B cell (primary cell): ENCODE measurements at regions not wholly inside any gene's neighbourhood (a gene's known extent, or its start where the extent isn't known, plus 50 kb on each side); places are given as distances from the start of the nearest gene placed in this dataset.

Experiments
- ATAC-seq: fragments of 200-7000 bp; cut with Tn5 transposase; one replicate; pipeline ENCODE4 v1.10.0; 2021; ENCODE audit warnings: low read depth, mild to moderate bottlenecking, moderate number of reproducible peaks, moderate library complexity
- CTCF ChIA-PET: fragments of 350-600 bp; sonication (Branson Sonifier 250); formaldehyde crosslinking; loops from one replicate; lab custom pipeline; 2021; ENCODE audit warnings: antibody characterized with exemption, inconsistent platforms; lab: Charles Lee
- POLR2A ChIA-PET: fragments of 350-600 bp; sonication (Branson Sonifier 250); formaldehyde crosslinking; loops from one replicate; lab custom pipeline; 2021; ENCODE audit warnings: antibody characterized with exemption; lab: Charles Lee
- DNase-seq: peaks from one replicate; pipeline ENCODE4 v3.0.0; 2013
- H2AFZ ChIP-seq: 2 replicates; pipeline ENCODE4 v1.6.1; 2012; ENCODE audit warnings: mild to moderate bottlenecking, low read depth, low read length; ENCODE audit not compliant: insufficient read depth, poor library complexity, severe bottlenecking
- H3K27ac ChIP-seq, 2 donors: 1 replicate in 1 of 2; 2 replicates in 1 of 2; pipeline ENCODE4 v1.5.1; 2012 to 2013; ENCODE audit warnings: low read length in 2 of 2, mild to moderate bottlenecking in 2 of 2, moderate library complexity in 1 of 2
- H3K27me3 ChIP-seq, 4 experiments: fragments of 200-600 bp in 1 of 4; sonication (generic) in 1 of 4; replicated peaks in 1 of 4; 1 replicate in 2 of 4; 2 replicates in 2 of 4; pipeline versions ENCODE4 v1.6.1 to v1.7.0; 2013 to 2016; ENCODE audit warnings: low read length in 3 of 4, mild to moderate bottlenecking in 2 of 4, mixed read lengths in 1 of 4, moderate library complexity in 1 of 4; ENCODE audit not compliant: insufficient read depth in 4 of 4, control insufficient read depth in 3 of 4; ENCODE audit errors: control extremely low read depth in 1 of 4
- H3K36me3 ChIP-seq, 2 experiments: replicated peaks in 1 of 2; 1 replicate in 1 of 2; 2 replicates in 1 of 2; pipeline versions ENCODE4 v1.6.1 to v1.7.1; 2013; ENCODE audit warnings: low read length in 1 of 2; ENCODE audit not compliant: insufficient read depth in 2 of 2, control insufficient read depth in 1 of 2; ENCODE audit errors: control extremely low read depth in 1 of 2, extremely low read depth in 1 of 2
- H3K4me1 ChIP-seq, 2 donors: fragments of 200-600 bp in 1 of 2; sonication (generic) in 1 of 2; 1 replicate in 1 of 2; 2 replicates in 1 of 2; pipeline versions ENCODE4 v1.5.1 to v1.6.1; 2013 to 2017; ENCODE audit warnings: low read length in 2 of 2; ENCODE audit not compliant: control insufficient read depth in 2 of 2, insufficient read depth in 2 of 2
- H3K4me2 ChIP-seq: replicated peaks from 2 replicates; pipeline ENCODE3; 2012; ENCODE audit warnings: mild to moderate bottlenecking, low read depth, low read length; ENCODE audit not compliant: poor library complexity, severe bottlenecking
- H3K4me3 ChIP-seq, 5 experiments: fragments of 200-600 bp in 1 of 5; sonication (generic) in 1 of 5; 1 replicate in 3 of 5; 2 replicates in 2 of 5; pipeline versions ENCODE4 v1.5.1 to v1.7.0; 2011 to 2016; ENCODE audit warnings: low read length in 4 of 5, mild to moderate bottlenecking in 4 of 5, low read depth in 2 of 5, control low read depth in 1 of 5, moderate library complexity in 1 of 5; ENCODE audit not compliant: insufficient read depth in 1 of 5; ENCODE audit errors: control extremely low read depth in 1 of 5, extremely low read depth in 1 of 5
- H3K79me2 ChIP-seq: fragments of 200-600 bp; sonication (generic); one replicate; pipeline ENCODE4 v1.6.0; 2016; ENCODE audit warnings: low read length; ENCODE audit not compliant: control insufficient read depth, insufficient read depth
- H3K9ac ChIP-seq: fragments of 200-600 bp; sonication (generic); 2 replicates; pipeline ENCODE4 v1.6.1; 2017; ENCODE audit warnings: mild to moderate bottlenecking, low read length, moderate library complexity
- H3K9me3 ChIP-seq, 3 donors: one replicate each; pipeline versions ENCODE4 v1.6.1 to v1.7.1; 2013; ENCODE audit warnings: low read length in 2 of 3; ENCODE audit not compliant: control insufficient read depth in 2 of 3, insufficient read depth in 1 of 3; ENCODE audit errors: control extremely low read depth in 1 of 3
- H4K20me1 ChIP-seq: 2 replicates; pipeline ENCODE4 v1.6.0; 2012; ENCODE audit warnings: mild to moderate bottlenecking, low read length; ENCODE audit not compliant: insufficient read depth, control insufficient read depth, poor library complexity, severe bottlenecking
- H3K27ac Mint-ChIP-seq: one replicate; pipeline ENCODE4 v1.8.0; 2021; ENCODE audit warnings: mixed read lengths
- H3K27me3 Mint-ChIP-seq: one replicate; pipeline ENCODE4 v1.8.0; 2021; ENCODE audit warnings: mixed read lengths
- H3K4me1 Mint-ChIP-seq: one replicate; pipeline ENCODE4 v1.8.0; 2021; ENCODE audit warnings: mixed read lengths
- H3K4me3 Mint-ChIP-seq: one replicate; pipeline ENCODE4 v1.8.0; 2021; ENCODE audit warnings: mixed read lengths
- H3K9me3 Mint-ChIP-seq: one replicate; pipeline ENCODE4 v1.8.0; 2022; ENCODE audit warnings: mixed read lengths; ENCODE audit not compliant: insufficient read depth
- EZH2 ChIP-seq: IDR thresholded peaks from 2 replicates; pipeline ENCODE4 v1.6.1; 2012; ENCODE audit warnings: borderline replicate concordance, low read depth, mild to moderate bottlenecking, moderate library complexity, low read length; ENCODE audit not compliant: insufficient read depth, poor library complexity, severe bottlenecking
- WGBS: methylation state at CpG from one replicate; pipeline ENCODE4 v1.1.5; 2013; ENCODE audit warnings: missing lambda C conversion rate; ENCODE audit not compliant: insufficient coverage; 5-methylcytosine and 5-hydroxymethylcytosine counted together
- intact Hi-C: fragments of 100-400 bp; cut with micrococcal nuclease; formaldehyde crosslinking; loops from one replicate; pipeline ENCODE4 v1.10.0; 2022
- TF ChIP-seq, protein P1 (sequence below): fragments of 200-600 bp; IDR thresholded peaks from one replicate; pipeline ENCODE4 v1.8.0; 2022; ENCODE audit warnings: antibody characterized with exemption, mild to moderate bottlenecking

DNA sequence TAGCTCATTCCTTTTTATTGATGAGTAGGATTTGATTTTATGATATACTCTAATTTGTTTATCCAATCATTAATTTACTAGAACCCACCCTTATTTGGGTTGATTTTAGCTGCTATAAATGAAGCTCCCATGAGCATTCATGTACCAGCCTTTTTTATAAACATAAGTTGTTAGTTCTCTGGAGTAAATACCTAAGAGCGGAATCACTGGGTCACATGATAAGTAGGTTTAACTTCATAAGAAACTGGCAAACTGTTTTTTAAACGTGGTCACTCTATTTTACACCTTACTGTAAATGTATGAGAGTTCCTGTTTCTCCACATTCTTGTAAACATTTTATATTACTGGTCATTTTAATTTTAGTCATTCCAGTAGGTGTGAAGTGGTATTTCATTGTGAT is 364.6 kb downstream of the NPR3 start:
- Histone ChIP-seq H3K9me3 (no peaks in the 10 kb centered on the region), H3K79me2 (no peaks in the 10 kb centered on the region), H3K27me3 (no peaks in the 10 kb centered on the region), H3K27ac (no peak overlapping the region), H4K20me1 (no peaks in the 10 kb centered on the region), H3K9ac (no peak overlapping the region), H3K4me3 (no peak overlapping the region), H3K36me3 (no peaks in the 10 kb centered on the region), H2AFZ (no peak overlapping the region), H3K4me1 (no peaks in the 10 kb centered on the region), H3K4me2 (no peak overlapping the region)
- no peaks in the 10 kb centered on the region for H3K9me3 Mint-ChIP-seq
- CTCF ChIA-PET, result no interaction called here
- no peak overlapping the region for H3K4me3 Mint-ChIP-seq
- H3K4me1 Mint-ChIP-seq, result no peaks in the 10 kb centered on the region
- ATAC-seq (no peak), DNase-seq (no peak)
- intact Hi-C loops, result no loop called here
- no peaks in the 10 kb centered on the region for H3K27me3 Mint-ChIP-seq
- no CpG with 5 or more reads among the region's 2 CpGs for WGBS
- H3K27ac Mint-ChIP-seq, result no peak overlapping the region
- TF ChIP-seq, protein P1, sequence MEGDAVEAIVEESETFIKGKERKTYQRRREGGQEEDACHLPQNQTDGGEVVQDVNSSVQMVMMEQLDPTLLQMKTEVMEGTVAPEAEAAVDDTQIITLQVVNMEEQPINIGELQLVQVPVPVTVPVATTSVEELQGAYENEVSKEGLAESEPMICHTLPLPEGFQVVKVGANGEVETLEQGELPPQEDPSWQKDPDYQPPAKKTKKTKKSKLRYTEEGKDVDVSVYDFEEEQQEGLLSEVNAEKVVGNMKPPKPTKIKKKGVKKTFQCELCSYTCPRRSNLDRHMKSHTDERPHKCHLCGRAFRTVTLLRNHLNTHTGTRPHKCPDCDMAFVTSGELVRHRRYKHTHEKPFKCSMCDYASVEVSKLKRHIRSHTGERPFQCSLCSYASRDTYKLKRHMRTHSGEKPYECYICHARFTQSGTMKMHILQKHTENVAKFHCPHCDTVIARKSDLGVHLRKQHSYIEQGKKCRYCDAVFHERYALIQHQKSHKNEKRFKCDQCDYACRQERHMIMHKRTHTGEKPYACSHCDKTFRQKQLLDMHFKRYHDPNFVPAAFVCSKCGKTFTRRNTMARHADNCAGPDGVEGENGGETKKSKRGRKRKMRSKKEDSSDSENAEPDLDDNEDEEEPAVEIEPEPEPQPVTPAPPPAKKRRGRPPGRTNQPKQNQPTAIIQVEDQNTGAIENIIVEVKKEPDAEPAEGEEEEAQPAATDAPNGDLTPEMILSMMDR, result no peak
- TF ChIP-seq EZH2, result no peak
- POLR2A ChIA-PET, result no interaction called here

- no peaks in the 10 kb centered on the region for H3K36me3 ChIP-seq
- no peak overlapping the region for H3K9ac ChIP-seq
- H3K4me1 ChIP-seq, result no peaks in the 10 kb centered on the region
- no peak overlapping the region for H3K27ac Mint-ChIP-seq
- no peak for TF ChIP-seq EZH2
- TF ChIP-seq, protein P1, result no peak
- no peak overlapping the region for H3K4me3 ChIP-seq
- intact Hi-C loops, result no loop called here
- H3K4me1 Mint-ChIP-seq, result no peaks in the 10 kb centered on the region
- H4K20me1 ChIP-seq, result no peaks in the 10 kb centered on the region
- H3K4me3 Mint-ChIP-seq, result no peak overlapping the region
- no peaks in the 10 kb centered on the region for H3K9me3 ChIP-seq
- no peak overlapping the region for H2AFZ ChIP-seq
- no peaks in the 10 kb centered on the region for H3K27me3 ChIP-seq
- H3K27ac ChIP-seq, result no peak overlapping the region
- DNase-seq (no peak), ATAC-seq (no peak)
- ChIA-PET CTCF (no interaction called here), POLR2A (no interaction called here)
- H3K27me3 Mint-ChIP-seq, result no peaks in the 10 kb centered on the region
- H3K9me3 Mint-ChIP-seq, result no peaks in the 10 kb centered on the region
- H3K4me2 ChIP-seq, result no peak overlapping the region
- no peaks in the 10 kb centered on the region for H3K79me2 ChIP-seq
Measured at GRCh38 chr5:33079548-33079947, 361.2 kb upstream of the TARS1 start.
